Fibroblast of skin of left biceps (primary cell): ENCODE measurements at regions not wholly inside any gene's neighbourhood (a gene's known extent, or its start where the extent isn't known, plus 50 kb on each side); places are given as distances from the start of the nearest gene placed in this dataset.
A peak's percentile ranks its signal among the peaks of the same experiment; 100 is the strongest.

Experiments used
- DNase-seq, 2 experiments: peaks; one replicate each; pipeline ENCODE4 v3.0.0-alpha.2; 2013; ENCODE audit warnings: low read depth in 2 of 2

- no peak for DNase-seq
Observed at GRCh38 chr1:235925016-235925415, 58.3 kb upstream of the LYST start.

DNA sequence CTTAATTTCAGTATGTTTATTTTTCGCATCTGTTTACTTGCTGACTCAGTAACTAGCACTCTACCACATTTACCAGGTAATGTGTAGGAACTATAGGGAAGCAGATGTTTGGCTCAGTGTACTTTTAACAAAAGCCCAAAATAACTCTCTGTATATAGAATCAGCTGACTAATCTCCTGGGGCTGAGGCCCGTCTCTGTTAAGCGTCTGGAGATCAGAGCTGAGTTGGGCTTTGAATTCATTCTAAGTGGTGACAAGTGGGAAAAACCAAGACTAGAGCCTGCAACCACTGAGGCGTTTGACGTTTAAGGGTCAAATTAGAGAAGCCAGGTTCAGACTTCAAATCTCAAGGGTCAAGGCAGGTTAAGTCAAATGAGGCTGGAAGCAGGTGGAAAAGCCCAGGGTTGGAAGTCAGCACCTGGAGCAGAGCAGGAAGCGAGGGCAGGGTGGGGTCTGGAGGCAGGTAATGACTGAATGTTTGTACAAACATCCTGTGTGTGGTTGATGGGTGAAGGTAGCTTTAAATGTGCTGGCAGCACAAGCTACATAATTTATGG, 56.8 kb upstream of the LYST start:
- no peak for DNase-seq

DNA sequence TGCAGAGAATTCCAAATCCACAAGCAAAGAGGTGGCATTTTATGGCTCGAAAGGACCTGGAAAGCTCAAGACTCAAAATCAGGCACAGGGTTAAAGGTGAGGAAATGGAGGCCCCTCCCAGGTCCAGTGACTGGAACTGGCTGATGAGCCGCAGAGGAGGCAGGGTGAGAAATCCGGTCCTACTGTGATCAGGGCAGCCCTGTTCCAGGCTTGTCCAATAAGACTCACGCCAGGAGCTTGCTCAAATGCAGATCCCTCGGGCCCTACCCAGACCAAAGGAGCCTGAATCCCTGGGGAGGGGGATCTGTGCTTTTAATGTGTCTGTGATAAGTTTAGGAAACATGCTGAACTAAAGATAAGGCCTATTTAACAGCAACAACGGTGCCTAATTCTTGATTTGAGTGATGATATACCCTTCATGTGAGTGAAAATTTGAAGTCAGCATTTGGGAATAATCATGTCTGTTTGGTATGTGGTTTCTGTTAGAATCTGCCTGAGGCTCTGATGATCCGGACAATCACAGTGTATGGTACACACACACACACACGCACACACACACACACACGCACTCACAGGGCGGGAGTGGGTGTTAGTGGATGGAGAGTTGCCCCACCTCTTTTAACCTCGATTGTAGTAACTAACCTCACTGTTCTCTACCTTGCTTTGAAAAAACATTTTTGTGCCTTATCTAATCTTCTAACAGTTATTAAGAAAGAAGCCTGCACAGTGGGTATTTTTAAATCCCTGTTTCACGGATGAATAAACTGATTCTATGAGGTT, 54.1 kb upstream of the LYST start:
- DNase-seq, result no peak

DNA sequence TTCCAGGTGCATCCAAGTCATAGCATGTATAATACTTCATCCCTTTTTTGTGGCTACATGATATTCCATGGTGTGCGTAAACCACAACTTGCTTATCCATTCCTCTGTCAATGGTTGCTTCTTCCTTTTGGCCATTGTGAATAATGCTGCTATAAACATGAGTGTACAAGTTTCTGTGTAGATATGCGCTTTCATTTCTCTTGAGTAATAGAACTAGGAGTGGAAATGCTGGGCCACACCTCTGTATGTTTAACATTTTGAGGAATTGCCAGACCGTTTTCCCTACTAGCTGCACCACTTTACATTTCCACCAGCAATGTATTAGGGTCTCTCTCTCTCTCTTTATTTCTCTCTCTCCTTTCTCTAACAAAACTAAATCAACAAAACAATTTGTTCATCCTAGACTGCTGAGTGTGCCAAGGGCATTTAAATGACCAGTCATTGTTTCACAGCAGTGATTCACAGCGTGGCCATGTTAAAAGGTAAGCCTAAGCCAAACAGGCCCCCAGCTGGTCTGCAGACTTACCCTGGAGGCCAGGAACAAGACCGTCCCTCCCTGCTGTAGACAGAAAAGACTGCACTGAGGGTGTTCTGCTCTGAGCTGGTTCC, 53.2 kb upstream of the LYST start:
- no peak for DNase-seq

GRCh38 chr1:235919127-235919832, 52.6 kb upstream of the LYST start:
- DNase-seq, result no peak

GRCh38 chr1:235918465-235918864, 51.8 kb upstream of the LYST start:
- DNase-seq, result no peak

GRCh38 chr1:235918032-235918431, 51.3 kb upstream of the LYST start:
- DNase-seq, result no peak

DNA sequence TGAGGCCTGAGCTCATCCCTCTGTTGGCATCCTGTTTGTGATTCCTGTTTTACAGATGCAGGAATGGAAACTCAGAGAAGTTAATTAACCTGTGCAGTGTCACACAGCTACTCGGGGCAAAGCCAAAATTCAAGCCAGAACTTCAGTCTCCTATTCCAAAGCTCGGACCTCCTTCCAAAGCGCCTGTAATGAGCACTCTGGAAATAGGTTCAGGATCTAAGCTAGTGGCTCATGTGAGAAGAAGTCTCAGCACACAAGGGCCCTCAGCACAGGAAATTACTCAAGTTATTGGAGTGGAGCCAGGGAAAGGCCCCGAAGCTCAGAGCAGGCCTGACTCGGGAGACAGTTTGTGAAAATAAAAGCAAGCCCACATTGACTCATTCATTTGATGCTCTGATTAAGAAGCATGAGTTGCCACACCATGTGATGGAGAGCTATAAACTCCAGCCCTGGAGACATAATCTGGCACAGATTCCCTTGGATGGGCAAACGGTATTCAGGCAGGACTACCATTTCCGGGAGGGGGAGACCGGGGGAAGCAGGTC, 50.6 kb upstream of the LYST start:
- peak; percentile 97 to 98 for DNase-seq
